ENCODE measurements at regions not wholly inside any gene's neighbourhood (a gene's known extent, or its start where the extent isn't known, plus 50 kb on each side); places are given as distances from the start of the nearest gene placed in this dataset.

- no peak for TF ChIP-seq SIX5 (IDR thresholded peaks at IDR 0.05; ENCODE audit: low read depth, low read length)
- no peak for TF ChIP-seq TAF7 (optimal IDR thresholded peaks at IDR 0.05; ENCODE audit: borderline replicate concordance, low read depth, low read length)
- no peak for TF ChIP-seq KDM4A (IDR thresholded peaks at IDR 0.05; ENCODE audit: low read depth, low read length, severe bottlenecking)
- no peak for TF ChIP-seq CREB1 (IDR thresholded peaks at IDR 0.05)
- TF ChIP-seq POU5F1 (IDR thresholded peaks at IDR 0.05; ENCODE audit: low read depth, low read length): no peak
- no peak for TF ChIP-seq SP1 (IDR thresholded peaks at IDR 0.05; ENCODE audit: low read depth, low read length)
- no peak for TF ChIP-seq CHD2 (IDR thresholded peaks at IDR 0.05; ENCODE audit: low read length)
- no peak for TF ChIP-seq E2F6 (IDR thresholded peaks at IDR 0.05)
These were observed 144.1 kb downstream of the SUDS3 start (continued) for GRCh38 chr12:118520214-118521035.
